Jurkat, Clone E6-1 (cell line): ENCODE measurements at regions not wholly inside any gene's neighbourhood (a gene's known extent, or its start where the extent isn't known, plus 50 kb on each side); places are given as distances from the start of the nearest gene placed in this dataset.

Source experiments
- DNase-seq: peaks from one replicate; pipeline ENCODE4 v3.0.0-alpha.2; 2011; ENCODE audit warnings: low read depth, low spot score
- H3K4me3 ChIP-seq: 2 replicates; pipeline ENCODE4 v1.5.1; 2011; ENCODE audit warnings: mild to moderate bottlenecking, low read length, control low read depth, moderate library complexity

DNA sequence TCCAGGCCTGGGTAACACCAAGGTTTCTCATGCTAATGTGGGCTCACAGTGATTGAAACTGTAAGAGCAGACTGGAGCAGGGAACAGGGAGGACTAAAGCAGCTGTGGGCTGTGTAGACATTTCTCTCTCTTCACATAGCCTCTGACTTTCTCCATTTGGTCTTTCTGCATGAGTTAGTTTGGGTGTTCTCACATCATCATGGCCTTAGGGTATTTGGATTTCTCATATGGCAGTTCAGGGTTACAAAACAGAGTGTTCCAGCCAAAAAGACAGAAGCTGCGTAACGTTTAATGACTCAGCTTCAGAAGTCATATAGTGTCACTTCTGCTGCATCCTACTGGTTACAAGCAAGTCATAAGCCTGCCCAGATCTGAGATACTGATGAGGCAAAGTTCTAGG lies 52.0 kb upstream of the OSBPL8 start:
- no peak for DNase-seq
- no peak overlapping the region for H3K4me3 ChIP-seq

DNA sequence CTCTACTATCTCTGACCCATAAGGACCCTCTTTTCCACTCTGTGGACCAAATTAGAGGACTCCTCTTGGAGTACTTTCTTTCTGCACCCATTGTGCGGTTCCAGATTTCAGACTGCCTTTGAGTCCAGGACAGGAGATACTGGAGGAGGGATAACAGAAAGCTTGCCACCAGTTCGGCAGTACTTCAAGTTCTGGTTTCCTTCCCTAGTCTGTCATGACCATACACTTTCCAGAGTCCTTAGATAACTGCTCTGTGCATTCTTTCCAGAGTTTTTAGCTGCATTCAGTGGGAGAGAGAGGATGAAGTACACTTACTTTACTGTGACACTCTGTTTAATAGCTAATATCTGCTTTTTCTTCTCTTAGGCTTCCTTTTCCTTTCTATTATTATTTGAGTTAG lies 54.8 kb upstream of the OSBPL8 start:
- no peak for DNase-seq
- H3K4me3 ChIP-seq = no peak overlapping the region

DNA sequence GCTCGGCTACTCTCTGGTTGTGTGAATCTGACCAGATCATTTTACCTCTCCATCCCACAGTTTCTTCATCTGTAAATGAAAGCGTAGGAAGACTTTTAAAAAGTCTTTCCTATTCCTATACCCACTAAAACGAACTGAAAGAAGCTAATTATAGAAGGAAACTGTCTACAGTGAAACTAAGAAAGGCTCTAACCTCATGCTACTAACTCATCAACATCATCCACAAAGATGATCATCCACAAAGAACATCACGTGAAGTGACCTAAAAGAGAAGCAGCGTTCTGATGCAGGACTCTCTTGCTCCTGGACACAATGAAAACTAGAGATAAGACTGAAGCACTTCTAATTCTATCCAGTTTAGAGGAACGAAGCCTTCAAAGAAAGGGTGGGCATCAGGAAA lies 58.5 kb upstream of the OSBPL8 start:
- H3K4me3 ChIP-seq = no peak overlapping the region
- no peak for DNase-seq

DNA sequence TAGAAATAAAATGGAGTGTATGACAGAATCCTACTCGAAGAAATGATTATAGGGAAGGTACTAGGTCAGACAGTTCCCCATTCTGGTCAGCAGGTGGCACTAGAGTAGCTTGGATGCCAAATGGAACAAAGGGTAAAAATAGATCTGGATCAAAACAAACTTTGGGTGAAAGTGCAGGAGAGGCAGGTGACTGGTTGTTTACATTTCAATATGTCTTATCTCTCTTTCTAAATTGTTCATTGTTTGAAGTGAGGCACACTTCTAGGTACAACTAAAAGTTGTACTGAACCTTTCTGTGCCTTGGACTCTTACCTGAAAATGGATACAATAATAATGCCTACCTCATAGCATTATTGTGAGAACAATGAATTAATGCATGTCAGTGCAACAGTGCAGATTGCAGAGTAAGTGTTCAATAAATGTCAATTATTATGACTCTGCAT lies 62.0 kb upstream of the OSBPL8 start:
- H3K4me3 ChIP-seq = no peak overlapping the region
- DNase-seq = peak; percentile 62

DNA sequence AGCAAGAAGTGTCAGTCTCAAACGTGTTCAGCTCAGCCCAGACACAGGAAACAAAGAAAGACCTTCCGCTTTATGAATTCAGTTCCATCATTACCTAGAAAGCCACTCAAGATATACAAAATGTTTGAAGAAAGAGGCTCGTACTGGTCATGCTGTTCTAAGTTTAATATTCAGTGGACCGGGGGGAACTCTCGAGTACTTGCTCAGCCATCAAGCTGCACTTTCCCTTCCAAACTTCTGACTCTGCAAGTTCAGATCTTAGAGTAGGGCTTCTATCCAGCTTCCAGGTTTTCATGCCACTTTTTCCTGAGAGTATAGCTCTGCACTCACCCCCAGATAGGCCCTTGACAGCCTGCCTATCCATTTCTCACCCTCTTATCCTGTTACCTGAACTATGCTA lies 62.8 kb upstream of the OSBPL8 start:
- DNase-seq = no peak

DNA sequence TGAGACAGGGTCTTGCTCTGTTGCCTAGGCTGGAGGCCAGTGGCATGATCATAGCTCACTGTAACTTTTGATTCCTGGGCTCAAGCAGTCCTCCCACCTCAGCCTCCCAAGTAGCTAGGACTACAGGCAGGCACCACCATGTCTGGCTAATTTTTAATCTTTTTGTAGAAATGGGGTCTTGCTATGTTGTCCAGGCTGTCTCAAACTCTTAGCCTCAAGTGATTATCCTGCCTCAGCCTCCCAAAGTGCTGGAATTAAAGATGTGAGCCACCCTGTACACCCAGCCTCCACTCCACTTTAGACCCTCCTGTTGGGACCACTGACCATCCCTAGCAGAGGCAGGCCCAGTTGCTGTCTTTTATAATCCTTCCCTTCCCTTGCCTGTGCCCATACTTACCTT lies 63.3 kb upstream of the OSBPL8 start:
- no peak overlapping the region for H3K4me3 ChIP-seq
- DNase-seq = no peak

More for the DNA sequence above, 62.8 kb upstream of the OSBPL8 start:
- no peak overlapping the region for H3K4me3 ChIP-seq

DNA sequence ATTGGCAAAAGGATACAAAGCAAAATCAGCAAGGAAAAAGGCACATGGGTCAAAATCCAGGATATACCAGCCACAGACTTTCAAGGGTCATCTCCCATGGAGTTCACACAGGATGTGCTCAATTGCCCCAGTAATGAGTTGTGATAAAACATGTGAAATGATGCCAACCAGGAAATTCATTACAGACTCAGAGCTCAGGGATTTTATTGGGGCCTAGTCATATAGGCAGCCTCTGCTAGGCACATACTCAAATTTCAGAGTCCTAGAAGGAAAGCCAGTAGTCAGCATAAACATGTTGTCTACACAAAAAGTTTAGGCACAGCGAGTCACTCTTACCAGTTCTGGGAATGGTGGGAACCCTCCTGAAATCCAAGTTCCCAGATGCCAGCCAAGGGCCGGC lies 64.4 kb upstream of the OSBPL8 start:
- no peak overlapping the region for H3K4me3 ChIP-seq
- no peak for DNase-seq

DNA sequence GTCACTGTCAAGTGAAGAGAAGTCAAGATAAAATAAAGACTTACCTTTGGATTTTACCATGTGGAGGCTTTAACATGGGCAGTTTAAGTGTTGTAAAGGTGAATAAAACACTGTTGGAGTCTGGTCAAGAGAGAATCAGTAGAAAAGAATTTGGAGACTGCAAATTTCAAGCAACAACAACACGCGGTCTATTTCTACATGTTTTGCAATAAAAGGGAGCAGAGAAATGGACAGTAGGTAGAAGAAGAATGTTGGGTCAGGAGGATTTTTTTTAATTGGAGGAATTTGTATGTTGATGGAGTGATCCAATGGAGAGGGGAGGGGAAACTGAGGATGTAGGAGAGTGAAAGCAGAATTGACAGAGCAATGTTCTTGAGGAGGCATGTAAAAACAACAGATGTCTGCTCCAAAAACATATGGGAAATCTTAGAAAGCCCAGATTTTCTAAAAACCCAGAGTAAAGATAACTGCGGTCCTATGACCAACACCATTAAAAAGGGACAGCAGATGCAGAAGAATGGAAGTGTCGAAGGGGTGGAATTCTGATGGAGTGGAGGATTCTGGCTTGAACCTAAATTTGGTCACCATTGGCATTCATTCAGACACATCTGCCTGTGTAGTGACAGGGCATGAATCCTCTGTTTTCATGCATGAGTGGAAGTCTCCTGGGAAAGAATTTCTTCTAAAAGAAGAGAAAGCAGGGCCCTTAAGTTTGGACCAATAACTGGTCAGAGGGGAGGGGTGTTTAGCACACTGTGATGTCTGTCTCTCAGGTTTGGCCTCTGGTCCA lies 68.0 kb upstream of the OSBPL8 start:
- DNase-seq = no peak
- H3K4me3 ChIP-seq = no peak overlapping the region

DNA sequence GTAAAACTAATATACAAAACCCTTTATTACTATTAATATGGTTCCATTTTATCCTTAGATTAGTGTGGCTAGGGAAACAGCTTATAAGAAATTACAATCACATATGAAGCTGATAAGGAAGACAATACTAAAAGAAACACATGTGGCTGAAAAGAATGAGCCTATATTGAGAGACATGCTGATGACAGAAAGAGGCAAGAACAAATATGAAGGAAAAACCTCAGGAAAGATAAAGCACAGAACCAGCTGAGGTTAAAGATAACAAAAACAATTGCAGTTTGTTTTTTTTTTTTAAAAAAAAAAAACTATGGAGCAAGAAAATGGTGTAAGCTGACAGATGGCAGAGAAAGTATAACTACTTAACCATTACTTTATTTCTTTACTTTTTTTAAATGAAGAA lies 69.2 kb upstream of the OSBPL8 start:
- no peak overlapping the region for H3K4me3 ChIP-seq
- DNase-seq = no peak

DNA sequence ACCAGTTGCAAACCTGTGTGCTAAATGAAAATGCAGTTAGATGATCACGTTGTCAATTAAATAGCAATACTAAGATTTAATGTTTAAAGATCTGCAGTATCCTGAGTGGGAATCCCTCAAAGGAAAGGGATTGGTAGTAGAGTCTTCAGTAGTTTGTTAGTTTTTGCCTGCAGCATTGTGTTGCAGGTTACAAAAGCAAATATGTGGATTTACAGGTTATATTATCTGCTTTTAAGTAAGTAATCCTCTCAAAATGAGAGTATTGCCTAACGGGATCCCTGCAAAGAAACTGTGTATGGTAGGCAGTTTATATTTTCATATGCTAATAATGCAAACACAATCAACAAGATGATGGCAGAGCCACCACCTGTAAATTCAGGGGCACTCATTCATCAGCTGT lies 72.2 kb upstream of the OSBPL8 start:
- DNase-seq = no peak

DNA sequence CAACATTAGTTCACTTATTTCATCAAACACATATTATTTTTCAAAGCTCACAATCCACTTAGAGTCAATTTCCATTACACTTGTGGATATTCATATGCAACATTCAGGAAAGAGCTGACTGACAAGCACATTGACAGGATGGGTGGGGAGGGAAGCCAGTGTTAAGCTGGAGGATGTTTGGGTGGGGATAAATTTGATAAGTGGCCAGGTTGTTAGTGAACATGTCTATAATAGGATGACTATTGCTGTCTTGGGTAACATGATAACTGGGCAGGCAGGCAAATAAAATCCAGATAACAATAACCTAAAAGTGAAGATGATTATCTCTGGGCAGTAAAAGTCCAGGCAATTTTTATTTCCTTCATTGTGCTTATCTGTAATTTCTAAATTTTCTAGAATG lies 73.8 kb upstream of the OSBPL8 start:
- no peak overlapping the region for H3K4me3 ChIP-seq
- no peak for DNase-seq

More for the DNA sequence above, 72.2 kb upstream of the OSBPL8 start:
- no peak overlapping the region for H3K4me3 ChIP-seq

DNA sequence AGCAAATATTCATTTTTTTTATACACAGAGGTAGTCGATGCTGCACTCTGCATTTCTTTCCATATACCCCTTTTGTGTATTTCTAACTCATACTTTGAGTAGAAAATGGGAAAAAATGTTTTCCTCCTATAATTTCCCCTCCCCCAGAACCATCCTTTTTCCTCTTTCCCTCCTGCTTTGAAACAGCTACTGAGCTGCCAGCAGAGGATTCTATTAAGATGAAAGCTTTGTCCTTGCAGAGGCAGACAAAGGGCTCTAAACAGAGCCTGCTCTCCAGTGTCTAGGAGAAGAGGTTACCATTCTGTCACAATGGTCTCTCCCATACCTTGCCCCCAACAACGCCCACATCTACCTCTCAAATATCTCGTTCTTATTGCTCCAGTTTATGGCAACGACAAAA lies 74.6 kb upstream of the OSBPL8 start:
- H3K4me3 ChIP-seq = no peak overlapping the region
- no peak for DNase-seq

DNA sequence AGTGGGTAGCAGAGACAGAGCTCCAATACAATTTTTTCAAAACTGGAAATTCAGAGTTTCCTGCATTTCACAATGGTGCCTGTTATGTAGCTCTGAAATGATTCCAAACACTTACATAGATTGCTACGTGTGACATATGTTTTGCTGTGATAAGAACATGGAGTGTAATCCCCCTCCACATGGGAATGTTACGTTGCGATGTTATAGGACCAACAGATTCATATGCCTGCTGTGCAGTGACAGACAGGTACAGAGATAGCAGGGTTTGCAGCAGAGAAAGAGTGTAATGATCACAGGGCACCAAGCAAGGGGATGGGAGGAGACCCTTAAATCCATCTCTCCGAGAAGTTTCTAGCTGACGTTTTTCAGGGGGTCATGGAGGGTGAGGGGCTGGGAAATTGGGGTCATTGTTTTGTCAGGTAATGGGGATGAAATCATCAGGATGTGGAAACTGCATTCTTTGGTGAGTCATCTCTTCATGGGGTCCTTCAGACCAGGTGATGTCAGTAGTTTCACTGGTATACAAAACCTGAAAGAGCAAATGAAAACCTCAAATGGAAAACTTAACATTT lies 76.6 kb upstream of the OSBPL8 start:
- H3K4me3 ChIP-seq = no peak overlapping the region
- DNase-seq = no peak

DNA sequence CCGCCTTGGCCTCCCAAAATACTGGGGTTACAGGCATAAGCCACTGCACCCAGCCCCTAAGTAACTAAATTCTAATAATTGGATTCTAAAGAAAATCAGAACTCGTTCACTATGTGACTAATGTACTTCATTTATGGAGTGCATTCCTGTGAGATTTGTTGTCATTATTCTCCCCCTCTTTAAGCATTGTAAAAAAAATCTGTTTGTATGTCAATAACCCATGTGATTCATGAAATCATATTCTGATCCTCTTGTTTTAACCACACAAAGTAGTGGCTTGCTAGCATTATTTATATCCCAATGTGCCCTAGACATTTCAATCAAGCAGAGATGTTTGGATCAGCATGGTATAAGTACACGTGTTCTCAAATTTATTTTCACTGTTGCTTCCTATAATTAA lies 78.2 kb upstream of the OSBPL8 start:
- H3K4me3 ChIP-seq = no peak overlapping the region
- no peak for DNase-seq

DNA sequence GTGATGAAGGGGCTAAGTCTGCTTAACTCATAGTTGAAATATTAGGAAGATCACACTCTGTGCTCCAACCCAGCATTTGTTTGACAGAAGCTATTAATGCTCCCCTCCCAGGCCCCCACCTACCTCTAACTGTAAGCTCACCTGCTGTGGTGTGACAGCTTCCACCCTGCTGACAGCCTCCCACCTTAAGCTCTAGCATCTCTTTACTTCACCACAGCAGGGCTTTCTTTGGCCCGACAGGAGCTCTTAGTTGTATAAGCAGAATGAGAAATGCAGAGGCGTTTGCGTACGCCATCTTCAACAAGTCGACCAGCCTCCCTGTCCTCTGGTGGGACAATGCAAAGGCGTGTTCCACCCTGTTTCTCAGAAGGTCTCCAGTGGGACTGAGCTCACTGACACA lies 80.1 kb upstream of the OSBPL8 start:
- no peak for DNase-seq
- H3K4me3 ChIP-seq = no peak overlapping the region

DNA sequence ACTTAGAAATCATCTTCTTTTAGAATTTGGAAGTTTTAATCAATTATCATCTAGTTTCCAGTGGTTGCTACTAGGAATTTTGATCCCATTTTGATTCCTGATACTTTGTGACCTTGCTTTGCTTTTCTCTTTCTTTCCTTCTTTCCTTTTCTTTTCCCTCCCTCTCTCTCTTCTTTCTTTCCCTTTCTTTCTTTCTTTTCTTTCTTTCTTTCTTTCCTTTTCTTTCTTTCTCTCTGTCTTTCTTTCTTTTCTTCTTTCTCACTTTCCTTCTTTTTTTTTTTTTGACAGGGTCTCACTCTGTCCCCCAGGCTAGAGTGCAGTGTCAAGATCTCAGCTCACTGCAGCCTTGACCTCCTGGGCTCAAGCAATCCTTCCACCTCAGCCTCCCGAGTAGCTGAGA lies 81.5 kb upstream of the OSBPL8 start:
- H3K4me3 ChIP-seq = no peak overlapping the region
- DNase-seq = no peak

DNA sequence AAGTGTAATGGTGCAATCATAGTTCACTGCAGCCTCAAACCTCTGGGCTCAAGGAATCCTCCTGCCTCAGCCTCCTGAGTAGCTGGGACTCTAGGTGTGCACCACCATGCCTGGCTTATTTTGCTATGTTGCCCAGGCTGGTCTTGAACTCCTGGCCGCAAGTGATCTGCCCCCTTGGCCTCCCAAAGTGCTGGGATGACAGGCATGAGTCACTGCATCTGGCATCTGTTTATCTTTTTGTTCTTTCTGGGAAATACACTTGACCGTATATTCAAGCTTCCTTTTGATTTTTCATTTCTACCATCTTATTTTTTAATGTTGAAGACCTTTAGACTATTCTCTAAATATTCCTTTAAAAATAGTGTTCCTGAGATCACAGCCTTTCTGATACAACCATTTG lies 82.4 kb upstream of the OSBPL8 start:
- no peak for DNase-seq
- no peak overlapping the region for H3K4me3 ChIP-seq

DNA sequence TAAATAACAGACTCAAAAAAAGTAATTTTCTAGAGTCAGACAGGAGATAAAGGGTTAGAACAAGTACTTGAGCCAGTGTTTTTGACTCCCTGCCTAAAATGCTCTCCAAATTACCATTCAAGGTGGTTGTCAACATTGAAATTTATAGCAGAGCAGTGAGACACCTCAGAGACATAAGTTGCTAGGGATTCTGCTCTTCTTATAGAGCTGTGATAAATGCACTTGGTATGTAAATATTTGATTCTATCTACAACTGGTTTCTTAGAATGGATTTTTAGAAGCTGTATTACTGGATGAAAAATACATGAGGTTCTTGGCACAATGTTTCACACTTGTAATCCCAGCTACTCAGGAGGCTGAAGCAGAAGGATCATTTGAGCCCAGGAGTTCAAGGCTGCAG lies 83.9 kb upstream of the OSBPL8 start:
- no peak overlapping the region for H3K4me3 ChIP-seq
- DNase-seq = no peak

DNA sequence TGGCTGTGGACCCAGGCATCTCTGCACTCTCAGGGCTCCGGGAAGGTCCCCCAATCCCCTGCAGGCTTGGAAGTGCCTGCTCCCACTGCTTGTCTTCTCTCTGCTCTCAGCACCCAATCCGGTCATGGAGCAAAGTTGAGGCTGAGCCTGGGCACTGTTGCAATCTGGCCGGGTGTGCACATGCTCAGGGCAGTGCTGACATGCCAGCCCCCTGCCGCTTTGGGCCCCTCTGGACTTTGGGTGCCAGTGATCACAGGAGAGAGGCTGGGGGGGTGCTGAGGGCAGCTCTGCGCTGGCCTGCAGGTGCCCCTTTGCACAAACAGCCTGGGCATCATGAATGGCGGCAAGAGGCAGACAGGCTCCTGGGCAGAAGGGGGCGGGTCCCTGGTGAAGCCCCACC lies 85.4 kb upstream of the OSBPL8 start:
- no peak for DNase-seq

DNA sequence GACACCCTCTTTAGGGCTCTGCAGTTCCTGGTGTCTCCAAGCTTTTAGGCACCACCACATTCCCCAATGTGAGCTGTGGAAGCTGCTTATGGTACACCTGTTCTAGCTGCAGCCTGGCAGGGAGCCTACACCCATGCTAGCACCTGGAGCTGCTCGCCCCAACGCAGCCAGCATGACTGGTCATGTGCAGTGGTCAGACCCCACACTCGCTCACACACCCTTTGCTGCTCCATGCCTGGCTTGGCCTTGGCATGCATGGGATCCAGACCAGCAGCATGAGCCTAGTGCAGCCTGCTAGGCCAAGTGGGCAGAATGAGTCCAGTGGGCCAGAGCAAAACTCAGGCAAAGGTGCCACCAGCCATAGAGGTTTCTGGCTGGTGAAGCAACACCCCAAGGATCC lies 86.4 kb upstream of the OSBPL8 start:
- H3K4me3 ChIP-seq = no peak overlapping the region
- DNase-seq = no peak

More for the DNA sequence above, 85.4 kb upstream of the OSBPL8 start:
- no peak overlapping the region for H3K4me3 ChIP-seq

DNA sequence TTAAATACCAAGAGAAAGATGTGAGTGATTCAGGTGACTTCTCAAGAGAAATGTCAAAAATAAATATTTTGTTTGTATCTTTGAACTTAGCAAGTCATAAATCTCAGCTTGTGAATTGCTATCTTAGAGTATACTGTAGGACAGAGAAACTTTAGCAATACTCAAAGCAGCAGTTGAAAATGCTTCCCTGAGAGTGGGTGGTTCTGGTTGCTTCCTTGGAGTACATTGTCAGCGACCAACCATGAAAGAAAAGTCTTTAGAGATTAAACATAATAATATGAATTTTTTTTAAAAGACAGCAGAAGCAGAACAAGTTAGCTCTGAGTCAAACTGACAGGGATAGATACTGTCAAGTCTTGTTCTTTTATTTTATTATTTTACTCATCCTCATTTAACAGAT lies 86.8 kb upstream of the OSBPL8 start:
- DNase-seq = no peak
- H3K4me3 ChIP-seq = no peak overlapping the region
